ENCODE measurements at regions not wholly inside any gene's neighbourhood (a gene's known extent, or its start where the extent isn't known, plus 50 kb on each side); places are given as distances from the start of the nearest gene placed in this dataset.

GRCh38 chr10:30125496-30125895 is 66.1 kb upstream of the JCAD start:
- H3K27me3 Mint-ChIP-seq = peaks cover 18% of the 10 kb centered on the region
- H3K36me3 Mint-ChIP-seq (ENCODE audit: low read depth) = no peaks in the 10 kb centered on the region
- Histone ChIP-seq H3K9me3 (ENCODE audit: control insufficient read depth in 1 of 2, insufficient read depth in 1 of 2, low read length in 2 of 2) (peaks cover 0 to 5% of the 10 kb centered on the region in 2 experiments), H3K4me3 (ENCODE audit: low read length) (no peak overlapping the region), H3K27me3 (ENCODE audit: control insufficient read depth in 1 of 2, insufficient read depth in 2 of 2, low read length in 2 of 2) (no peaks in the 10 kb centered on the region), H3K4me1 (ENCODE audit: insufficient read depth, low read length) (no peaks in the 10 kb centered on the region), H3K27ac (ENCODE audit: low read depth in 1 of 2, low read length in 2 of 2) (no peak overlapping the region), H3K36me3 (ENCODE audit: insufficient read depth, low read length) (no peaks in the 10 kb centered on the region)
- POLR2A ChIA-PET = no interaction called here
- DNase-seq (no peak), ATAC-seq (ENCODE audit: poor library complexity) (no peak)
- intact Hi-C loops (cut with DNase I, micrococcal nuclease) = no loop called here
- TF ChIP-seq CTCF (IDR thresholded peaks at IDR 0.05) = no peak
- H3K4me1 Mint-ChIP-seq (ENCODE audit: low read depth) = no peaks in the 10 kb centered on the region
- H3K9me3 Mint-ChIP-seq = no peaks in the 10 kb centered on the region
- CTCF ChIA-PET = no interaction called here
- H3K27ac Mint-ChIP-seq = no peak overlapping the region
- H3K4me3 Mint-ChIP-seq = no peak overlapping the region

- no peak for ATAC-seq (ENCODE audit: poor library complexity)
- TF ChIP-seq CTCF (IDR thresholded peaks at IDR 0.05) = no peak
- H3K27me3 Mint-ChIP-seq = peaks cover 10% of the 10 kb centered on the region
These were observed 65.3 kb upstream of the JCAD start for GRCh38 chr10:30124704-30125103.

GRCh38 chr10:30121401-30121800 is 62.0 kb upstream of the JCAD start:
- Mint-ChIP-seq H3K27me3 (no peaks in the 10 kb centered on the region), H3K4me3 (no peak overlapping the region), H3K27ac (no peak overlapping the region), H3K4me1 (ENCODE audit: low read depth) (no peaks in the 10 kb centered on the region), H3K9me3 (no peaks in the 10 kb centered on the region), H3K36me3 (ENCODE audit: low read depth) (no peaks in the 10 kb centered on the region)
- Histone ChIP-seq H3K4me1 (ENCODE audit: insufficient read depth, low read length) (no peaks in the 10 kb centered on the region), H3K27me3 (ENCODE audit: control insufficient read depth in 1 of 2, insufficient read depth in 2 of 2, low read length in 2 of 2) (no peaks in the 10 kb centered on the region), H3K9me3 (ENCODE audit: control insufficient read depth in 1 of 2, insufficient read depth in 1 of 2, low read length in 2 of 2) (peaks cover 0 to 5% of the 10 kb centered on the region in 2 experiments), H3K4me3 (ENCODE audit: low read length) (no peak overlapping the region), H3K36me3 (ENCODE audit: insufficient read depth, low read length) (no peaks in the 10 kb centered on the region), H3K27ac (ENCODE audit: low read depth in 1 of 2, low read length in 2 of 2) (no peak overlapping the region)
- ATAC-seq (ENCODE audit: poor library complexity) = no peak
- DNase-seq = no peak
- ChIA-PET POLR2A (no interaction called here), CTCF (no interaction called here)
- intact Hi-C loops (cut with DNase I, micrococcal nuclease) = no loop called here
- no peak for TF ChIP-seq CTCF (IDR thresholded peaks at IDR 0.05)

More at GRCh38 chr10:30124704-30125103, 65.3 kb upstream of the JCAD start:
- no peaks in the 10 kb centered on the region for H3K4me1 ChIP-seq (ENCODE audit: insufficient read depth, low read length)
- Mint-ChIP-seq H3K9me3 (no peaks in the 10 kb centered on the region), H3K4me3 (no peak overlapping the region), H3K4me1 (ENCODE audit: low read depth) (no peaks in the 10 kb centered on the region), H3K27ac (no peak overlapping the region), H3K36me3 (ENCODE audit: low read depth) (no peaks in the 10 kb centered on the region)
- POLR2A ChIA-PET = no interaction called here
- no peak overlapping the region for H3K27ac ChIP-seq (ENCODE audit: low read depth in 1 of 2, low read length in 2 of 2)
- CTCF ChIA-PET = no interaction called here
- H3K27me3 ChIP-seq (ENCODE audit: control insufficient read depth in 1 of 2, insufficient read depth in 2 of 2, low read length in 2 of 2) = no peaks in the 10 kb centered on the region
- H3K36me3 ChIP-seq (ENCODE audit: insufficient read depth, low read length) = no peaks in the 10 kb centered on the region
- intact Hi-C loops (cut with DNase I, micrococcal nuclease) = no loop called here
- DNase-seq = no peak
- H3K9me3 ChIP-seq (ENCODE audit: control insufficient read depth in 1 of 2, insufficient read depth in 1 of 2, low read length in 2 of 2) = peaks cover 0 to 5% of the 10 kb centered on the region in 2 experiments
- H3K4me3 ChIP-seq (ENCODE audit: low read length) = no peak overlapping the region

Measured in CD4-positive, alpha-beta T cell (primary cell).